Activated T-cell treated with anti-CD3 and anti-CD28 coated beads for 24 hours (primary cell): ENCODE measurements at regions not wholly inside any gene's neighbourhood (a gene's known extent, or its start where the extent isn't known, plus 50 kb on each side); places are given as distances from the start of the nearest gene placed in this dataset.

Experiments used
- DNase-seq: peaks from one replicate; pipeline ENCODE4 v3.0.0-alpha.2; 2020; ENCODE audit warnings: low read depth

GRCh38 chr10:57017356-57018037 is 656.4 kb upstream of the ZWINT start:
- DNase-seq, result no peak

DNA sequence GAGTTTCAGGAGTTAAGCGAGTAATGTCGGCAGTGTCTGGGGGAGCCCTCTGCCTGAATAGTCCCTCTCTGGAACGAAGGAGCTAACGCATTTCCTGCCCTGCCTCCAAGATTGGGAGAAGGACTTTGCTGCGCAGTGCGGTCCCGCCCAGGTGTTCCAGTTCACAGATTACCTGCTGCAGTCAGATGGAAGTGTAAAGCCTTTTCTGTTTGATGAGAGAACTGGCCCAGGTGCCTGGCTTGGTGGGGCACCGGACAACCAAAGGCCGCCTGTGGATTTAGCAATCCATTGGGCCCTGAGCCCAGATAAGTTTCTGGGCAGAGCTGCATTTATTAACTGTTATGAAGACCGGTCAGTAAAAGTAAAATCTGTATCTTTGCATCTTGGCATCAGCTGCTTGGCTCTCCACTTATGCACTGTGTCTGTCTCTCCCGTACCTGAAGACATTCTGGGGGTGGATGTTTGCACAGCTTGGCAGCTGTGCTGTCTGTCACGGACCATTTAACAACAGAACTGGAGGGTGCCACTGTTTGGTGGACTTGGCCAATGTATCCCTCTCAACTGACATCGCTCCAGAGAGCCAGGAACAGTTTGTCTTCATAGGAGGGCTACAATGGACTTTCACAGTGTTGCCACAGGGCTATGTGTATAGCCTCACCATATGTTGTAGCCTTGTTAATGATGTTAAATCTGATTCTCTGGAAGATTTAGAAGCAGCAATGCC is 654.7 kb upstream of the ZWINT start:
- DNase-seq, result no peak

DNA sequence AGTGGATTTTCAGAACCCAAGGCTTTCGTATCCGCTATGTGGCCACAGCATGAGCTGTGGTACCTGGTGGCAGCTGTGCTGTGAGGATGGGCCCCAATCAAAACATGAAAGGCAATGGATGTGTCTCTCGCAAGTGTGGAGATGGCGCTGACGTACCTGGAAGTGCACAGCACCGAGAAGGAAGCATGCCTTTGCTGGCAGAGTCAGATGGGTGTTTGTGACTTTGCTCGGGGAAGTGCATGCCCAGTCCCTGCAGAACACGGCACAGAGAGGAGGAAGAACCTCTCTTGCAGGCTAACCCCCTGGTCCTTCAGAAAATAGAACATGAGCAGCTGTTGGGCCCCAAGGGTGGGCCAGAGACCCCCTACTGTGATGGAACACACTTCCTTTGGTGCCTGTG is 654.1 kb upstream of the ZWINT start:
- no peak for DNase-seq

GRCh38 chr10:57014758-57015157 is 653.7 kb upstream of the ZWINT start:
- DNase-seq, result no peak

DNA sequence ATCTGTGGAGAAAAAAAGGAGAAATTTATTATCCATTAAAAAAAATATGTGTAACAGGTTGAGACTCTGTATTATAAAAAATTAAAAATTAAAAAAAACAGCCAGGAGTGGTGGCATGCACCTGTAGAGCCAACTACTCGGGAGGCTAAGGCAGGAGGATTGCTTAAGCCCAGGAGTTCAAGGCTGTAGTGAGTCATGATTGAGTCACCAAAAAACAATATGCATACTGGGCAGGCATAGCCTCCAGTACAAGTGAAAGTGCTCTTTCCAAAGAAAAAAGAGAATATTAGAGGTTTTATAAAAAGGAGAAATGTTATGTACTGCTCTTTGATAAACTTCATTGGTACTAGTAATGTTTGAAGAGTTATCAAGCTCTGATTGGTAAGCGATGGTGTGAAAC is 647.1 kb upstream of the ZWINT start:
- no peak for DNase-seq

- no peak for DNase-seq
Observed at GRCh38 chr10:56991591-56992069, 630.6 kb upstream of the ZWINT start.

- no peak for DNase-seq
Observed at GRCh38 chr10:56975513-56975912, 614.5 kb upstream of the ZWINT start.

GRCh38 chr10:56973766-56974165 is 612.7 kb upstream of the ZWINT start:
- no peak for DNase-seq

- no peak for DNase-seq
Observed at GRCh38 chr10:56943221-56943755, 582.2 kb upstream of the ZWINT start.

DNA sequence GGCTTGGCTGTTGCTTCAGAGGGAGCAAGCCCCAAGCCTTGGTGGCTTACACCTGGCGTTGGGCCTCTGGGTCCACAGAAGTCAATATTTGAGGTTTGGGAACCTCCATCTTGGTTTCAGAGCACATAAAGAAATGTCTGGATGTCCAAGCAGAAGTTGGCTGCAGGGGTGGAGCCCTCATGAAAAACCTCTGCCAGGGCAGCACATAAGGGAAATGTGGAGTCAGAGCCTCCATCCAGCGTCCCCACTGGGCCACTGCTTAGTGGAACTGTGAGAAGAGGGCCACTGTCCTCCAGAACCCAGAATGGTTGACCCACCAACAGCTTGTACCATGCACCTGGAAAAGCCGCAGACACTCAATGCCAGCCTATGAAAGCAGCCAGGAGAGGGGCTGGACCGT is 573.5 kb upstream of the ZWINT start:
- DNase-seq, result no peak

GRCh38 chr10:56928714-56929113 is 567.7 kb upstream of the ZWINT start:
- DNase-seq, result no peak

DNA sequence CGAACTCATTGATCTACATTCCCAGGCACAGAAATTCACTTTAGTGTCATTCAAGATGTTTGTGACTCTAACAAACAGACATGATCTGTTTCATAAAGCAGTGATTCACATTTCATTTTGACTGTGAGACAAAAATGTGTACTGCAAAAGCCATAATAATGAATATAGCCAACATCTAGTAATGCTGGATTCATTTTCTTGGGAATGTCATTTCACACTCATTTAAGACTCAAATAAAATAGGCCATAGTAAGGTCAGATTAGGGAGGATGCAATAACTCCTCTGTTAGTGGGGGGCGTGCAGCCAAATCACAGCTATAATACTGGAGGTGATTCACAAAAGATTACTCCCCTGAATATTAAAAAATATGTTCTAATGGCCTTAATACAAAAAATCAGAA is 566.6 kb upstream of the ZWINT start:
- DNase-seq, result no peak

- no peak for DNase-seq
Observed at GRCh38 chr10:56920601-56921261, 559.7 kb upstream of the ZWINT start.

GRCh38 chr10:56912043-56912442 is 551.0 kb upstream of the ZWINT start:
- DNase-seq, result no peak

GRCh38 chr10:56905051-56905450 is 544.0 kb upstream of the ZWINT start:
- no peak for DNase-seq

DNA sequence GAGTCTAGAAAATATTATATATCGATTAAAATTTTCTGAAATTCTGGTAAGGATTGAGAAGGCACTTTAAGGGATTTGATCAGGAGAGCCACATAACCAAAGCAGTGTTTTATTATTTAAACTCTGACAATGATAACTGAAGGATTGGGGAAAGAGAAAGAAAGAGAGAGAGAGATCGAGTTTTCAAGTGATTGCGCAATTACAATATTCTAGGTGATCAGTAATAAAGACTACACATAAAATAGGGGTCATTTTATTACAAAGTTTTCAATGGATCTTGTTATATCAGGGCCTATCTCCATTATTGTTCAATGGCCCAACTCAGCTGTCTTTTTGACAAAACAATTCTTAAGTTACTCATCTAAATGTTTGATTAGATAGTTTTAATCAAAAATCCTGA is 541.5 kb upstream of the ZWINT start:
- no peak for DNase-seq

GRCh38 chr10:56895306-56895705 is 534.2 kb upstream of the ZWINT start:
- DNase-seq, result no peak

DNA sequence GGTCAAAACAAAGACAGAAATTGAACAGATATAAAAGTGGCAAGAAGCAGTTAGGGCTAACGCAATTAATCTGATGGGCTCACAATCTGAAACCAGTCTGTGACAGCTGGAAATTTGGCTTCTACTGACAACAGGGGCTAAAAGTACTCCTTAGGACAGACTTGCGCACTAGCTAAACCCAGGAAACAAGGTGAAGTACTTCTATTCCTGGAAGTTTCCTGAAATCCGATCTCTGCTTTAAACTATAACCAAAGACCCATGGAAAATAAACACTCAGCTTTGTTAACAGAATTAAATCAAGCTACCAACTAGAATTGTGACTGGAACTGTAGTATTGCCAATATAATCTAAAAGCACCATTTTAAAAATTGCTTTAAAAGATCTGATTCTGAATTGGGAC is 520.2 kb upstream of the ZWINT start:
- no peak for DNase-seq

- no peak for DNase-seq
Observed at GRCh38 chr10:56880606-56881005, 519.5 kb upstream of the ZWINT start.

DNA sequence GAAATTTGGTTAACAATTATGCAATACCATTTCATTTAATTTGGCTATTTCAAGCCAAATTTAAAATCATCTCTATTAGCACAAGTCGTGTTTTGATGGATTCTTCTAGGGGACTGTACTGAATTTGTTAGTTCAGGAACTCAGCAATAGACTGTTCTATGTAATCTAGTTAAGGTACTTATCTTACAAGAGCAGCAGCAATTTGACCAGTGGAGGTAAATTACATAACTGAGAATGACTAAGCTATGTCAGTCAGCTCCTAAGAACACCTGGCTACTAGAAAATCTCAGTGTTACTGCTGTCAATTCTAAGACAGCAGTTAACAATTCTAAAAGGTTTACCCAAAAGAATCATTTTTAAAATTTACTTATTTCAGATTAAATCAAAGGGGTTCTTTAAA is 513.9 kb upstream of the ZWINT start:
- DNase-seq, result no peak

DNA sequence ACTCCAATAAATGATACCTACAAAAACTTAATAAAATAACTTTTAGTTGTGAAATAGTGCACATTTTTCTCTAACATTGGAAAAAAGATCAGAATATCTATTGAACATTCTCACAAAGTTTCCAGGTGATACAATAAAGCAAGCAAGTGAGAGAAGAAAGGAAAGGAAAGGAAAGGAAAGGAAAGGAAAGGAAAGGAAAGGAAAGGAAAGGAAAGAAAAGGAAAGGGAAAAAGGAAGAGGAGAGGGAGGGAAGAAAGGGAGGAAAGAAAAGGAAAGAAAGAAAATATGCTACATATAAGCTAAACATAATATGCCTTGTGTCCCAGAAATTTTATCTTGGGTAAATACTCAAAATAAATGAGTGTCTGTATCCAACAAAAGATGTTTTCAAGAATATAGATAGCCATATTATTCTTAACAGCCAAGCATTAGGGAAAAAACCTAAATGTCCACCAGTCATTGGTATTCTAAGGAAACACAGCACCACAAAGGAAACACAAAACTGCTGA is 510.2 kb upstream of the ZWINT start:
- no peak for DNase-seq

DNA sequence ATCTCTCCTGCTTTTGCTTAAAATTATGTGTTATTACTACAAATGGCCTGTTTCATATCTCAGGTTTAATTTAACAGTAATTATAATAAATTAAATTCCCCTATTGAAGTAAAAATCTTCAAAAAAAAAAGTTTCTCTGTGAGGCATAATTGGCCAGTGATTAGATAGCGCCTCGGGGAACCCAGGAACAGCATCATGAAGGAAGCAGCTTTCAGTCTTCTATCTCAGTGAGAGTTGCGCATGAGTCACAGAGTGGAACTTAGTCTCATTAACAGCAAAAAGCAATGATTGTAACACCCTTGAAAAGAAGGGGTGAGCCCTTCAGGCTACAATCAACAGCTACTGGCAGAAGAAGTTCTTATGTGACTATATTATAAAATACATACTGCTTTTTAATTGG is 506.2 kb upstream of the ZWINT start:
- DNase-seq, result no peak

- no peak for DNase-seq
Observed at GRCh38 chr10:56856569-56856968, 495.5 kb upstream of the ZWINT start.
